ENCODE measurements at regions not wholly inside any gene's neighbourhood (a gene's known extent, or its start where the extent isn't known, plus 50 kb on each side); places are given as distances from the start of the nearest gene placed in this dataset.

- Histone ChIP-seq H3K9me2 (ENCODE audit: insufficient read depth, low read length) (no peaks in the 10 kb centered on the region), H2AFZ (ENCODE audit: low read length) (no peak overlapping the region), H3K36me3 (ENCODE audit: insufficient read depth, low read length) (no peaks in the 10 kb centered on the region), H3K4me1 (ENCODE audit: insufficient read depth, low read length, poor library complexity, severe bottlenecking) (no peaks in the 10 kb centered on the region), H3K79me2 (ENCODE audit: insufficient read depth, low read depth, low read length) (no peaks in the 10 kb centered on the region), H3K9me3 (ENCODE audit: low read length) (no peaks in the 10 kb centered on the region), H3K4me3 (ENCODE audit: low read depth, low read length, poor library complexity, severe bottlenecking) (no peak overlapping the region), H3K27ac (ENCODE audit: low read depth, low read length, poor library complexity, severe bottlenecking) (no peak overlapping the region), H4K20me1 (ENCODE audit: insufficient read depth, low read length) (no peaks in the 10 kb centered on the region), H3K4me2 (ENCODE audit: low read length) (no peak overlapping the region)
- BruUV-seq (replicated peaks), result no TSS peak
- ChIA-PET CTCF (ENCODE audit: unreplicated experiment) (no interaction called here), POLR2A (no interaction called here)
- DNase-seq (ENCODE audit: low spot score), result no peak
- intact Hi-C loops (cut with micrococcal nuclease; ENCODE audit: unreplicated experiment), result no loop called here
- TF ChIP-seq CTCF (conservative IDR thresholded peaks at IDR 0.05; ENCODE audit: low read length) (no peak), EZH2phosphoT487 (IDR thresholded peaks at IDR 0.05; ENCODE audit: borderline replicate concordance, low read depth, low read length) (no peak)
Measured at GRCh38 chr10:34890939-34891338, 75.8 kb upstream of the PARD3 start.

- TF ChIP-seq CTCF (conservative IDR thresholded peaks at IDR 0.05; ENCODE audit: low read length) (no peak), EZH2phosphoT487 (IDR thresholded peaks at IDR 0.05; ENCODE audit: borderline replicate concordance, low read depth, low read length) (no peak)
- no peak overlapping the region for H3K27ac ChIP-seq (ENCODE audit: low read depth, low read length, poor library complexity, severe bottlenecking)
- no peaks in the 10 kb centered on the region for H3K79me2 ChIP-seq (ENCODE audit: insufficient read depth, low read depth, low read length)
- no peaks in the 10 kb centered on the region for H3K4me1 ChIP-seq (ENCODE audit: insufficient read depth, low read length, poor library complexity, severe bottlenecking)
- no peak overlapping the region for H2AFZ ChIP-seq (ENCODE audit: low read length)
- no peak overlapping the region for H3K4me3 ChIP-seq (ENCODE audit: low read depth, low read length, poor library complexity, severe bottlenecking)
- DNase-seq (ENCODE audit: low spot score), result no peak
- H3K9me2 ChIP-seq (ENCODE audit: insufficient read depth, low read length), result no peaks in the 10 kb centered on the region
- BruUV-seq (replicated peaks), result no TSS peak
- no peaks in the 10 kb centered on the region for H3K9me3 ChIP-seq (ENCODE audit: low read length)
- ChIA-PET CTCF (ENCODE audit: unreplicated experiment) (no interaction called here), POLR2A (no interaction called here)
- H3K36me3 ChIP-seq (ENCODE audit: insufficient read depth, low read length), result no peaks in the 10 kb centered on the region
- intact Hi-C loops (cut with micrococcal nuclease; ENCODE audit: unreplicated experiment), result no loop called here
- H3K4me2 ChIP-seq (ENCODE audit: low read length), result no peak overlapping the region
- no peaks in the 10 kb centered on the region for H4K20me1 ChIP-seq (ENCODE audit: insufficient read depth, low read length)
Measured at GRCh38 chr10:34889004-34889869, 74.1 kb upstream of the PARD3 start.

GRCh38 chr10:34886906-34887642 lies 72.0 kb upstream of the PARD3 start:
- Histone ChIP-seq H4K20me1 (ENCODE audit: insufficient read depth, low read length) (no peaks in the 10 kb centered on the region), H3K27ac (ENCODE audit: low read depth, low read length, poor library complexity, severe bottlenecking) (no peak overlapping the region), H2AFZ (ENCODE audit: low read length) (no peak overlapping the region), H3K4me2 (ENCODE audit: low read length) (no peak overlapping the region), H3K9me2 (ENCODE audit: insufficient read depth, low read length) (no peaks in the 10 kb centered on the region), H3K9me3 (ENCODE audit: low read length) (no peaks in the 10 kb centered on the region), H3K4me1 (ENCODE audit: insufficient read depth, low read length, poor library complexity, severe bottlenecking) (no peaks in the 10 kb centered on the region), H3K79me2 (ENCODE audit: insufficient read depth, low read depth, low read length) (no peaks in the 10 kb centered on the region), H3K4me3 (ENCODE audit: low read depth, low read length, poor library complexity, severe bottlenecking) (no peak overlapping the region), H3K36me3 (ENCODE audit: insufficient read depth, low read length) (no peaks in the 10 kb centered on the region)
- ChIA-PET CTCF (ENCODE audit: unreplicated experiment) (no interaction called here), POLR2A (no interaction called here)
- no peak for TF ChIP-seq CTCF (conservative IDR thresholded peaks at IDR 0.05; ENCODE audit: low read length)
- no peak for TF ChIP-seq EZH2phosphoT487 (IDR thresholded peaks at IDR 0.05; ENCODE audit: borderline replicate concordance, low read depth, low read length)
- no TSS peak for BruUV-seq (replicated peaks)
- intact Hi-C loops (cut with micrococcal nuclease; ENCODE audit: unreplicated experiment), result no loop called here
- no peak for DNase-seq (ENCODE audit: low spot score)
